ENCODE measurements at regions not wholly inside any gene's neighbourhood (a gene's known extent, or its start where the extent isn't known, plus 50 kb on each side); places are given as distances from the start of the nearest gene placed in this dataset.
A peak's percentile ranks its signal among the peaks of the same experiment; 100 is the strongest.

GRCh38 chr3:34346656-34347055 lies 548.2 kb downstream of the PDCD6IP start:
- Histone ChIP-seq H3K9ac (ENCODE audit: low read length) (no peak overlapping the region), H2AFZ (ENCODE audit: low read depth, low read length) (no peak overlapping the region), H3K9me2 (ENCODE audit: insufficient read depth, low read length) (no peaks in the 10 kb centered on the region), H3K79me2 (replicated peaks; ENCODE audit: insufficient read depth, low read length) (no peaks in the 10 kb centered on the region), H3K27me3 (ENCODE audit: insufficient read depth, low read depth, low read length) (no peaks in the 10 kb centered on the region), H3K27ac (ENCODE audit: low read length) (no peak overlapping the region), H3K4me2 (ENCODE audit: low read length) (no peak overlapping the region), H3K9me3 (ENCODE audit: low read length) (no peaks in the 10 kb centered on the region), H3K4me3 (ENCODE audit: low read length) (no peak overlapping the region), H3K36me3 (ENCODE audit: insufficient read depth, low read length) (no peaks in the 10 kb centered on the region), H4K20me1 (ENCODE audit: insufficient read depth) (no peaks in the 10 kb centered on the region), H3F3A (ENCODE audit: insufficient read depth, low read length, poor library complexity, severe bottlenecking) (no peaks in the 10 kb centered on the region)
- no peak for TF ChIP-seq EP300 (conservative IDR thresholded peaks at IDR 0.05; ENCODE audit: poor library complexity, severe bottlenecking)
- TF ChIP-seq TAF1 (IDR thresholded peaks at IDR 0.05; ENCODE audit: low read depth), result no peak
- no peak for TF ChIP-seq REST (IDR thresholded peaks at IDR 0.05; ENCODE audit: borderline replicate concordance)
- no peak for TF ChIP-seq RAD21 (conservative IDR thresholded peaks at IDR 0.05)
- no peak for TF ChIP-seq CTCF (IDR thresholded peaks at IDR 0.05; ENCODE audit: poor library complexity, severe bottlenecking)
- TF ChIP-seq POLR2AphosphoS5 (IDR thresholded peaks at IDR 0.05), result no peak
- no peak for TF ChIP-seq MXI1 (conservative IDR thresholded peaks at IDR 0.05; ENCODE audit: poor library complexity, severe bottlenecking)
- no peak for TF ChIP-seq EZH2 (IDR thresholded peaks at IDR 0.05; ENCODE audit: borderline replicate concordance, insufficient read depth, low read length, poor library complexity, severe bottlenecking)

- H3K27ac ChIP-seq (ENCODE audit: low read length), result peak overlapping the region; percentile 13
- peak overlapping the region; percentile 20 for H3K9ac ChIP-seq (ENCODE audit: low read length)
Measured at GRCh38 chr3:34351882-34352777, 553.7 kb downstream of the PDCD6IP start.

More at GRCh38 chr3:34351882-34352777, 553.7 kb downstream of the PDCD6IP start:
- Histone ChIP-seq H4K20me1 (ENCODE audit: insufficient read depth) (no peaks in the 10 kb centered on the region), H3K27me3 (ENCODE audit: insufficient read depth, low read depth, low read length) (no peaks in the 10 kb centered on the region), H3K9me2 (ENCODE audit: insufficient read depth, low read length) (no peaks in the 10 kb centered on the region), H3K4me2 (ENCODE audit: low read length) (no peak overlapping the region), H3K36me3 (ENCODE audit: insufficient read depth, low read length) (no peaks in the 10 kb centered on the region), H3K4me3 (ENCODE audit: low read length) (peak overlapping the region; percentile 22), H2AFZ (ENCODE audit: low read depth, low read length) (no peak overlapping the region), H3K79me2 (replicated peaks; ENCODE audit: insufficient read depth, low read length) (no peaks in the 10 kb centered on the region), H3F3A (ENCODE audit: insufficient read depth, low read length, poor library complexity, severe bottlenecking) (no peaks in the 10 kb centered on the region), H3K9me3 (ENCODE audit: low read length) (no peaks in the 10 kb centered on the region)
- TF ChIP-seq CTCF (IDR thresholded peaks at IDR 0.05; ENCODE audit: poor library complexity, severe bottlenecking) (no peak), EP300 (conservative IDR thresholded peaks at IDR 0.05; ENCODE audit: poor library complexity, severe bottlenecking) (no peak), POLR2AphosphoS5 (IDR thresholded peaks at IDR 0.05) (peak; percentile 33)

Measured in neural cell (in vitro differentiated cells).